Activated gamma-delta T cell treated with Interleukin-2 at 50 U/mL for 16 hours (primary cell): ENCODE measurements at regions not wholly inside any gene's neighbourhood (a gene's known extent, or its start where the extent isn't known, plus 50 kb on each side); places are given as distances from the start of the nearest gene placed in this dataset.
"Not testable (repeated sequence)": the region's sequence is repeated elsewhere in the genome, so short reads cannot be mapped to it uniquely, and the experiment has no call there.

Experiments used
- DNase-seq: peaks from one replicate; pipeline ENCODE4 v3.0.0-alpha.2; 2020

- DNase-seq, result not testable (repeated sequence)
These were observed 65.0 kb upstream of the SMAD6 start for GRCh38 chr15:66637044-66637443.

DNA sequence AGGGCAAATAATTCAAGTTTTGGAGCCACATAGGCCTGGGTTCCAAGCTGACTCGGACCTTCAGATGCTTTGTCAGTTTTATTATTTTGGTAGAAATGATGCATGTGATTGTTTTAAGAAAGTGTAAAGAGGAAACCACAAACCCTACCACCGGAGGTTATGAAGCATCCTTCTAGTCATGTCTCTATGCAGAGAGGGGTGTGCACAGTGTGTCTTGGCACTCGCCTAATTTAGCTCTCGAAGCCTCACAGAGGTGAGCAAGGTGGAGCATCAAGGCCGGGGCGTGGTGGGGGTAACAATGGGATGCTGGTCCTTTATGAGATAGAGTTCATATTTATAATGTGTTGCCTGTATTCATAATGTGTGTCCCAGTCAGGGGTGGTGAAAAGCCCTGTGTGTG lies 63.7 kb upstream of the SMAD6 start:
- DNase-seq, result no peak

DNA sequence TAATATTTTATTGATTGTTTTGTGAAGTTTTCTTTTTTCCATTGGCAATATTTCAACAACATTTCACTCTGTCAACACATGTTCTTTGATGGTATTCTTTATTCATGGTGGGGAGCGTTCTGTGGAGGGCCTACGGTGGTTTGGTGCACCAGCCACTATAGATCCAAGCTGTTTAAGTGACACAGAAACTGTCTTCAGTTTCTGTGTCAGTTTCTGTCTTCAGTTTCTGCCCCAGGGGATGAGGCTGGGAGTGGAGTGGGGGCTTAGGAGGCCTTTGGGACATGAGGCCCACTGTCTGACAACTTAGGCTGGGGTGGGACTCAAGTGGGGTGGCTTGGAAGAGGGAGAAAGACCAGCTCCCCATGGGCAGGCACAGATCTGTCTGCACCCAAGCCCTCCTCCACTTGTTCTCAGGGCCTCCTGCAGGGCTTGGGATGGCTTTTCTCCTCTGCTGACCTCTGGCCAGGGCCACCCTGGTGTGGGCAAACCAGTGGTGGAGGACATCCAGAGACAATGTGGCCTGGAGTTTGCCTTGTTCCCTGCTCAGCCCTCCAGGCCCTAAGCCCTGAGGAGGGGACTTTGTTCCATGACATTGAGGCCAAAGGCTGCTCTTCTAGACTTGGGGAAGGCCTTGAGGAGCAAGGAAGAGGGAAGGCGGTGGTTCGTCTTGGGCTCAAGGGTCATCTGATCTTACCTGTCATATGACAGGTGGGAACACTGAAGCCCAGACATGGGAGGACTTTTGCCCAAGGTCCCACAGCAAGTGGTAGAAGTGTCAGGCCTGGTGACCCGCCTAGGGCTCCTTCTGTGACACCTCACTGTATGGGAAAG lies 60.3 kb upstream of the SMAD6 start:
- no peak for DNase-seq

GRCh38 chr15:66642514-66642913 lies 59.5 kb upstream of the SMAD6 start:
- no peak for DNase-seq

GRCh38 chr15:66643033-66643432 lies 59.0 kb upstream of the SMAD6 start:
- DNase-seq, result no peak

GRCh38 chr15:66644000-66644787 lies 57.8 kb upstream of the SMAD6 start:
- DNase-seq, result no peak

GRCh38 chr15:66644869-66645268 lies 57.2 kb upstream of the SMAD6 start:
- DNase-seq, result no peak

GRCh38 chr15:66646308-66646707 lies 55.7 kb upstream of the SMAD6 start:
- no peak for DNase-seq

DNA sequence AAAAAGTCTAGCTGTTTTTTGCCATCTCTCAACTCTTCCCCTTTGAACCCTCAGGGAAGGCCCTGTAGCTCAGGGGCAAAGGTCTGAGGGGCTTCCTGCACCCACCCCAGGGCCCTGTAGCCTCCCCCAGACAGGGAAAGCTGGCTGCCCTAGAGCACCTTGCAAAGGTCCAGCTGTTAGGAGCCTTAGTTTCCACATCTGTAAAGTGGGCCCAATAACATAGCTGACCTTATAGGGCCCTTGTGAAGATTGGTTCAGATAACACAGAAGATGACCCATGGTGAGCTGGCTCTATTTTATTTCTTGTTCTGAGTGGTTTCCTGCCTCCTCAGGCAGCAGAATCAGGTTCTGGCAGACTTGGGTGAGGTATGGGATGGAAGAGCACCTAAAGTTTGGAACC lies 55.2 kb upstream of the SMAD6 start:
- DNase-seq, result no peak

DNA sequence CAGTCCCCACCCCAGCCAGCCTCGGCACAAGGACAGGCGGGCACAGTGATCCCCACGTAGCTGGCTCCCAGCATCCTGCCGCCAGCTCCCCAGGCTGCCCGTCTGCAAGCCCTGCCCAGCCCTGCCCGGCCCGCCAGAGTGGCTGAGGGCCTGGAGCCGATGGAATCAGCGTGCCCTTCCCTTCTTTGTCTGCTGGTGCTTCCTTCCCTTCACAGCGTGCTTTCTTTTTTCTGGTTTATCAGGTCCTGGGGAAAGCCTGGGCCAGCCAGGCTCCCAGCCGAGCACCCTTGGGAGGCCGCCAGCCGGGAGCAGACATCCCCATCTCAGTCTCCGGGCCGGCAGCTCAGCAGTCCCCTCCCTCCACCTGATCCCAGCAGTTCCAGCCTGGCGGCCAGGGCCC lies 54.7 kb upstream of the SMAD6 start:
- DNase-seq, result no peak

- DNase-seq, result no peak
These were observed 53.4 kb upstream of the SMAD6 start for GRCh38 chr15:66648588-66648987.

GRCh38 chr15:66649235-66649984 lies 52.6 kb upstream of the SMAD6 start:
- no peak for DNase-seq

- DNase-seq, result no peak
These were observed 51.6 kb upstream of the SMAD6 start for GRCh38 chr15:66650433-66650832.

DNA sequence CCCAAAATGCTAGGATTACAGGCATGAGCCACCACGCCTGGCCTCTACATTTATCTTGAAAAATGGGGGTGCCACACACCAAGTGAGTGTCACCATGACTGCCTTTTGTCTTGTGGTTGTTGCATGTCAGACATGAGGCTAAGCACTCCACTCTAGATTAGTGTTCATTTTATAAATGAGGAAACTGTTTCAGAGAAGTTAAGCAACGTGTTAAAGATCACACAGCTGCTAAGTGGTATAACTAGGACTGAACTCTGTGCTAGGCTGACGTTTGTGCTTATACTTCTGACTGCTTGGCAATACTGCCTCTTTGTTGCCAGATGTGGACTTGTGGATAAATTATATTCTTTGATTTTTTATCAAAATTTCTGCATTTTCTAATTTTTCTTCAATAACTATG lies 50.8 kb upstream of the SMAD6 start:
- DNase-seq, result no peak

GRCh38 chr15:66651913-66652642 lies 50.0 kb upstream of the SMAD6 start:
- DNase-seq, result no peak
